ENCODE measurements at regions not wholly inside any gene's neighbourhood (a gene's known extent, or its start where the extent isn't known, plus 50 kb on each side); places are given as distances from the start of the nearest gene placed in this dataset.

- in situ Hi-C loops (cut with HindIII; ENCODE audit: low pct_unique_long_range_greater_than_20kb, low sequenced_read_pairs) (no loop called here), intact Hi-C loops (cut with micrococcal nuclease; ENCODE audit: unreplicated experiment) (no loop called here)
- ChIA-PET POLR2A (no interaction called here), CTCF (no interaction called here)
- H3K9me3 ChIP-seq (ENCODE audit: control insufficient read depth, insufficient read depth, low read depth, low read length): no peaks in the 10 kb centered on the region
- no peaks in the 10 kb centered on the region for H3K4me1 ChIP-seq (ENCODE audit: control insufficient read depth, insufficient read depth, low read length)
- no peak overlapping the region for H3K27ac ChIP-seq (ENCODE audit: low read length)
- TF ChIP-seq TCF7L2 (IDR thresholded peaks at IDR 0.05; ENCODE audit: low read depth, low read length): no peak
- H3K4me3 ChIP-seq (ENCODE audit: low read depth in 2 of 2, low read length in 2 of 2): no peak overlapping the region
- BruUV-seq (replicated peaks): no TSS peak
- DNase-seq (ENCODE audit: low read depth, low spot score) (no peak), ATAC-seq (no peak)
- no peaks in the 10 kb centered on the region for H3K27me3 ChIP-seq (ENCODE audit: control insufficient read depth, insufficient read depth, low read length)
- H3K36me3 ChIP-seq (ENCODE audit: control insufficient read depth, insufficient read depth, low read length): no peaks in the 10 kb centered on the region
Observed at GRCh38 chr22:23392420-23393121, 187.5 kb downstream of the IGLL1 start.

- Histone ChIP-seq H3K4me3 (ENCODE audit: low read depth in 2 of 2, low read length in 2 of 2) (no peak overlapping the region), H3K36me3 (ENCODE audit: control insufficient read depth, insufficient read depth, low read length) (no peaks in the 10 kb centered on the region), H3K27ac (ENCODE audit: low read length) (no peak overlapping the region), H3K27me3 (ENCODE audit: control insufficient read depth, insufficient read depth, low read length) (no peaks in the 10 kb centered on the region), H3K9me3 (ENCODE audit: control insufficient read depth, insufficient read depth, low read depth, low read length) (no peaks in the 10 kb centered on the region), H3K4me1 (ENCODE audit: control insufficient read depth, insufficient read depth, low read length) (no peaks in the 10 kb centered on the region)
- ATAC-seq (no peak), DNase-seq (ENCODE audit: low read depth, low spot score) (no peak)
- TF ChIP-seq TCF7L2 (IDR thresholded peaks at IDR 0.05; ENCODE audit: low read depth, low read length): no peak
- TF ChIP-seq SIN3A (IDR thresholded peaks at IDR 0.05; ENCODE audit: borderline replicate concordance, insufficient read depth, low read depth, low read length): no peak
- TF ChIP-seq, protein P1, sequence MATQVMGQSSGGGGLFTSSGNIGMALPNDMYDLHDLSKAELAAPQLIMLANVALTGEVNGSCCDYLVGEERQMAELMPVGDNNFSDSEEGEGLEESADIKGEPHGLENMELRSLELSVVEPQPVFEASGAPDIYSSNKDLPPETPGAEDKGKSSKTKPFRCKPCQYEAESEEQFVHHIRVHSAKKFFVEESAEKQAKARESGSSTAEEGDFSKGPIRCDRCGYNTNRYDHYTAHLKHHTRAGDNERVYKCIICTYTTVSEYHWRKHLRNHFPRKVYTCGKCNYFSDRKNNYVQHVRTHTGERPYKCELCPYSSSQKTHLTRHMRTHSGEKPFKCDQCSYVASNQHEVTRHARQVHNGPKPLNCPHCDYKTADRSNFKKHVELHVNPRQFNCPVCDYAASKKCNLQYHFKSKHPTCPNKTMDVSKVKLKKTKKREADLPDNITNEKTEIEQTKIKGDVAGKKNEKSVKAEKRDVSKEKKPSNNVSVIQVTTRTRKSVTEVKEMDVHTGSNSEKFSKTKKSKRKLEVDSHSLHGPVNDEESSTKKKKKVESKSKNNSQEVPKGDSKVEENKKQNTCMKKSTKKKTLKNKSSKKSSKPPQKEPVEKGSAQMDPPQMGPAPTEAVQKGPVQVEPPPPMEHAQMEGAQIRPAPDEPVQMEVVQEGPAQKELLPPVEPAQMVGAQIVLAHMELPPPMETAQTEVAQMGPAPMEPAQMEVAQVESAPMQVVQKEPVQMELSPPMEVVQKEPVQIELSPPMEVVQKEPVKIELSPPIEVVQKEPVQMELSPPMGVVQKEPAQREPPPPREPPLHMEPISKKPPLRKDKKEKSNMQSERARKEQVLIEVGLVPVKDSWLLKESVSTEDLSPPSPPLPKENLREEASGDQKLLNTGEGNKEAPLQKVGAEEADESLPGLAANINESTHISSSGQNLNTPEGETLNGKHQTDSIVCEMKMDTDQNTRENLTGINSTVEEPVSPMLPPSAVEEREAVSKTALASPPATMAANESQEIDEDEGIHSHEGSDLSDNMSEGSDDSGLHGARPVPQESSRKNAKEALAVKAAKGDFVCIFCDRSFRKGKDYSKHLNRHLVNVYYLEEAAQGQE (IDR thresholded peaks at IDR 0.05; ENCODE audit: insufficient read depth in 1 of 2, low read depth in 2 of 2, low read length in 1 of 2): no peak
- TF ChIP-seq, protein P2, sequence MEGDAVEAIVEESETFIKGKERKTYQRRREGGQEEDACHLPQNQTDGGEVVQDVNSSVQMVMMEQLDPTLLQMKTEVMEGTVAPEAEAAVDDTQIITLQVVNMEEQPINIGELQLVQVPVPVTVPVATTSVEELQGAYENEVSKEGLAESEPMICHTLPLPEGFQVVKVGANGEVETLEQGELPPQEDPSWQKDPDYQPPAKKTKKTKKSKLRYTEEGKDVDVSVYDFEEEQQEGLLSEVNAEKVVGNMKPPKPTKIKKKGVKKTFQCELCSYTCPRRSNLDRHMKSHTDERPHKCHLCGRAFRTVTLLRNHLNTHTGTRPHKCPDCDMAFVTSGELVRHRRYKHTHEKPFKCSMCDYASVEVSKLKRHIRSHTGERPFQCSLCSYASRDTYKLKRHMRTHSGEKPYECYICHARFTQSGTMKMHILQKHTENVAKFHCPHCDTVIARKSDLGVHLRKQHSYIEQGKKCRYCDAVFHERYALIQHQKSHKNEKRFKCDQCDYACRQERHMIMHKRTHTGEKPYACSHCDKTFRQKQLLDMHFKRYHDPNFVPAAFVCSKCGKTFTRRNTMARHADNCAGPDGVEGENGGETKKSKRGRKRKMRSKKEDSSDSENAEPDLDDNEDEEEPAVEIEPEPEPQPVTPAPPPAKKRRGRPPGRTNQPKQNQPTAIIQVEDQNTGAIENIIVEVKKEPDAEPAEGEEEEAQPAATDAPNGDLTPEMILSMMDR (IDR thresholded peaks at IDR 0.05): no peak
- TF ChIP-seq POLR2AphosphoS5 (IDR thresholded peaks at IDR 0.05; ENCODE audit: low read depth, low read length): no peak
- intact Hi-C loops (cut with micrococcal nuclease; ENCODE audit: unreplicated experiment) (no loop called here), in situ Hi-C loops (cut with HindIII; ENCODE audit: low pct_unique_long_range_greater_than_20kb, low sequenced_read_pairs) (no loop called here)
- POLR2A ChIA-PET: no interaction called here
- CTCF ChIA-PET: no interaction called here
- no TSS peak for BruUV-seq (replicated peaks)
Observed at GRCh38 chr22:23391022-23391421, 189.1 kb downstream of the IGLL1 start.

GRCh38 chr22:23389271-23390071, 190.6 kb downstream of the IGLL1 start:
- Histone ChIP-seq H3K4me3 (ENCODE audit: low read depth in 2 of 2, low read length in 2 of 2) (no peak overlapping the region), H3K9me3 (ENCODE audit: control insufficient read depth, insufficient read depth, low read depth, low read length) (no peaks in the 10 kb centered on the region), H3K27me3 (ENCODE audit: control insufficient read depth, insufficient read depth, low read length) (no peaks in the 10 kb centered on the region), H3K27ac (ENCODE audit: low read length) (no peak overlapping the region), H3K36me3 (ENCODE audit: control insufficient read depth, insufficient read depth, low read length) (no peaks in the 10 kb centered on the region), H3K4me1 (ENCODE audit: control insufficient read depth, insufficient read depth, low read length) (no peaks in the 10 kb centered on the region)
- TF ChIP-seq, protein P1 (IDR thresholded peaks at IDR 0.05; ENCODE audit: insufficient read depth in 1 of 2, low read depth in 2 of 2, low read length in 1 of 2): no peak
- TF ChIP-seq POLR2AphosphoS5 (IDR thresholded peaks at IDR 0.05; ENCODE audit: low read depth, low read length): no peak
- no peak for TF ChIP-seq TCF7L2 (IDR thresholded peaks at IDR 0.05; ENCODE audit: low read depth, low read length)
- TF ChIP-seq, protein P2 (IDR thresholded peaks at IDR 0.05): no peak
- TF ChIP-seq SIN3A (IDR thresholded peaks at IDR 0.05; ENCODE audit: borderline replicate concordance, insufficient read depth, low read depth, low read length): no peak
- no peak for DNase-seq (ENCODE audit: low read depth, low spot score)
- ChIA-PET POLR2A (no interaction called here), CTCF (interaction anchor here (1.1 kb wide), 1 partner anchor 13 kb away, joined by 4 read pairs; no protein-coding TSS in a partner anchor)
- BruUV-seq (replicated peaks): no TSS peak
- ATAC-seq: no peak
- intact Hi-C loops (cut with micrococcal nuclease; ENCODE audit: unreplicated experiment) (loop anchor here (5.0 kb wide), 1 partner anchor 67 kb away; no protein-coding TSS in a partner anchor), in situ Hi-C loops (cut with HindIII; ENCODE audit: low pct_unique_long_range_greater_than_20kb, low sequenced_read_pairs) (no loop called here)
